ENCODE measurements at regions not wholly inside any gene's neighbourhood (a gene's known extent, or its start where the extent isn't known, plus 50 kb on each side); places are given as distances from the start of the nearest gene placed in this dataset.

DNA sequence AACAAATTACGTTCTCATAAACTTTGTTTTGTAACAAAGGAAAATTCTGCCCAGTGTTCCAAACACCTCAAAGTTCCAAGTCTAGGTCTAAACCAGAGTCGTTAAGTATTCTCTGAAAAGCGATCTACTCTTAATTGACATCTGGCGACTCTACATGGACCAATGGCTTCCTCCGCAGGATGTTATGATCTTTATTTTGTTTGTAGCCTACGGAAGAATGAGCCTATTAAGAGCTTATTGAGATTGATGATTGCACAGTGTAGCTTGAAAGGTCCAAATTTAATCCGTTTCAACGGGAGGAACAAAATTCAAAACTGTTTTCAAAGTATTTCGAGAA is 61.1 kb downstream of the FAM217A start (continued):
- TF ChIP-seq, protein P1, sequence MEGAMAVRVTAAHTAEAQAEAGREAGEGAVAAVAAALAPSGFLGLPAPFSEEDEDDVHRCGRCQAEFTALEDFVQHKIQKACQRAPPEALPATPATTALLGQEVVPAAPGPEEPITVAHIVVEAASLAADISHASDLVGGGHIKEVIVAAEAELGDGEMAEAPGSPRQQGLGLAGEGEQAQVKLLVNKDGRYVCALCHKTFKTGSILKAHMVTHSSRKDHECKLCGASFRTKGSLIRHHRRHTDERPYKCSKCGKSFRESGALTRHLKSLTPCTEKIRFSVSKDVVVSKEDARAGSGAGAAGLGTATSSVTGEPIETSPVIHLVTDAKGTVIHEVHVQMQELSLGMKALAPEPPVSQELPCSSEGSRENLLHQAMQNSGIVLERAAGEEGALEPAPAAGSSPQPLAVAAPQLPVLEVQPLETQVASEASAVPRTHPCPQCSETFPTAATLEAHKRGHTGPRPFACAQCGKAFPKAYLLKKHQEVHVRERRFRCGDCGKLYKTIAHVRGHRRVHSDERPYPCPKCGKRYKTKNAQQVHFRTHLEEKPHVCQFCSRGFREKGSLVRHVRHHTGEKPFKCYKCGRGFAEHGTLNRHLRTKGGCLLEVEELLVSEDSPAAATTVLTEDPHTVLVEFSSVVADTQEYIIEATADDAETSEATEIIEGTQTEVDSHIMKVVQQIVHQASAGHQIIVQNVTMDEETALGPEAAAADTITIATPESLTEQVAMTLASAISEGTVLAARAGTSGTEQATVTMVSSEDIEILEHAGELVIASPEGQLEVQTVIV (CRISPR knock-in tag; IDR thresholded peaks at IDR 0.05; ENCODE audit: borderline replicate concordance), result peak; percentile 56; the same call in 1 of the 2 replicates
- TF ChIP-seq NCOR1 (IDR thresholded peaks at IDR 0.05) (no peak), NFXL1 (CRISPR knock-in tag; IDR thresholded peaks at IDR 0.05) (no peak), ZNF589 (CRISPR knock-in tag; IDR thresholded peaks at IDR 0.05; ENCODE audit: low read depth) (0 out of 2 replicates have a peak, but pooled peaks have one; percentile 21), ZBED1 (IDR thresholded peaks at IDR 0.05) (no peak), ZNF707 (CRISPR knock-in tag; conservative IDR thresholded peaks at IDR 0.05) (no peak), BRD4 (IDR thresholded peaks at IDR 0.05) (peak; percentile 51; the same call in 1 of the 2 replicates), KLF6 (CRISPR knock-in tag; IDR thresholded peaks at IDR 0.05; ENCODE audit: borderline replicate concordance) (no peak), ETS2 (tag; IDR thresholded peaks at IDR 0.05; ENCODE audit: borderline replicate concordance, poor library complexity, severe bottlenecking) (no peak), RBM39 (optimal IDR thresholded peaks at IDR 0.05; ENCODE audit: low read depth, low read length) (no peak), C11orf30 (IDR thresholded peaks at IDR 0.05; ENCODE audit: low read depth) (no peak), SMC3 (conservative IDR thresholded peaks at IDR 0.05; ENCODE audit: insufficient read depth, low read depth, low read length) (no peak), HNRNPLL (IDR thresholded peaks at IDR 0.05; ENCODE audit: low read depth, low read length, poor library complexity, severe bottlenecking) (no peak), UBTF (IDR thresholded peaks at IDR 0.05; ENCODE audit: borderline replicate concordance in 1 of 2, low read depth in 2 of 2, low read length in 2 of 2) (no peak), NFE2L1 (tag; IDR thresholded peaks at IDR 0.05; ENCODE audit: borderline replicate concordance, low read depth) (no peak), PURB (CRISPR knock-in tag; IDR thresholded peaks at IDR 0.05; ENCODE audit: low read depth) (no peak), NR2F6 (CRISPR knock-in tag; IDR thresholded peaks at IDR 0.05) (no peak), NRF1 (conservative IDR thresholded peaks at IDR 0.05 in 1 of 2, IDR thresholded peaks at IDR 0.05 in 1 of 2) (no peak), ZNF124 (CRISPR knock-in tag; IDR thresholded peaks at IDR 0.05) (no peak), SOX6 (IDR thresholded peaks at IDR 0.05) (no peak), CHCHD3 (CRISPR knock-in tag; IDR thresholded peaks at IDR 0.05) (no peak), ZNF696 (CRISPR knock-in tag; conservative IDR thresholded peaks at IDR 0.05) (no peak), FOXK1 (CRISPR knock-in tag; IDR thresholded peaks at IDR 0.05; ENCODE audit: borderline replicate concordance) (no peak)
- TF ChIP-seq, protein P2, sequence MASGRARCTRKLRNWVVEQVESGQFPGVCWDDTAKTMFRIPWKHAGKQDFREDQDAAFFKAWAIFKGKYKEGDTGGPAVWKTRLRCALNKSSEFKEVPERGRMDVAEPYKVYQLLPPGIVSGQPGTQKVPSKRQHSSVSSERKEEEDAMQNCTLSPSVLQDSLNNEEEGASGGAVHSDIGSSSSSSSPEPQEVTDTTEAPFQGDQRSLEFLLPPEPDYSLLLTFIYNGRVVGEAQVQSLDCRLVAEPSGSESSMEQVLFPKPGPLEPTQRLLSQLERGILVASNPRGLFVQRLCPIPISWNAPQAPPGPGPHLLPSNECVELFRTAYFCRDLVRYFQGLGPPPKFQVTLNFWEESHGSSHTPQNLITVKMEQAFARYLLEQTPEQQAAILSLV (tag; IDR thresholded peaks at IDR 0.05), result no peak
- TF ChIP-seq, protein P3, sequence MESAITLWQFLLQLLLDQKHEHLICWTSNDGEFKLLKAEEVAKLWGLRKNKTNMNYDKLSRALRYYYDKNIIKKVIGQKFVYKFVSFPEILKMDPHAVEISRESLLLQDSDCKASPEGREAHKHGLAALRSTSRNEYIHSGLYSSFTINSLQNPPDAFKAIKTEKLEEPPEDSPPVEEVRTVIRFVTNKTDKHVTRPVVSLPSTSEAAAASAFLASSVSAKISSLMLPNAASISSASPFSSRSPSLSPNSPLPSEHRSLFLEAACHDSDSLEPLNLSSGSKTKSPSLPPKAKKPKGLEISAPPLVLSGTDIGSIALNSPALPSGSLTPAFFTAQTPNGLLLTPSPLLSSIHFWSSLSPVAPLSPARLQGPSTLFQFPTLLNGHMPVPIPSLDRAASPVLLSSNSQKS (CRISPR knock-in tag; IDR thresholded peaks at IDR 0.05), result no peak
